HG03103 (cell line): ENCODE measurements at regions not wholly inside any gene's neighbourhood (a gene's known extent, or its start where the extent isn't known, plus 50 kb on each side); places are given as distances from the start of the nearest gene placed in this dataset.

Source experiments
- ATAC-seq: cut with Tn5 transposase; IDR thresholded peaks from one replicate; pipeline ENCODE4 v1.9.1; 2021; ENCODE audit warnings: low read depth; ENCODE audit not compliant: unreplicated experiment

GRCh38 chr18:66769375-66769774 is 165.5 kb upstream of the CDH19 start:
- no peak for ATAC-seq

DNA sequence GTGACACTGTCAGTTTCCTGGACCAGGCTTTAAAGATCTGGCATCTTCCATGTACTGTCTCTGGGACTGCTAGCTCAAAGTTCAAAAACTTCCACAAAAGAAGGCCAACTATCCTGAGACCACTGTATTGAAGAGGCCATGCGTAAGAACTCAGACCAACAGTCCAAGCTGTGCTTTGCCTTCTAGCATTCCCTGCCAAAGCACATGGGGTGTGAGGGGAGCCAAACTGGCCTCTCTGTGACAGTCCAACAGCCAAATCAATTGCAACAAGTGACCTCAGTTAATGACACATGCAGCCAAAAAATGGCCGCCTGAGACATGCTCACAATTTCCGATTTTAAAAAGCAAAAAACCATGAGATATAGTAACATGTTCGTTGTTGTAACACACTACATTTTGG is 160.3 kb upstream of the CDH19 start:
- ATAC-seq, result no peak

- ATAC-seq, result no peak
Observed at GRCh38 chr18:66761166-66761565, 157.3 kb upstream of the CDH19 start.

DNA sequence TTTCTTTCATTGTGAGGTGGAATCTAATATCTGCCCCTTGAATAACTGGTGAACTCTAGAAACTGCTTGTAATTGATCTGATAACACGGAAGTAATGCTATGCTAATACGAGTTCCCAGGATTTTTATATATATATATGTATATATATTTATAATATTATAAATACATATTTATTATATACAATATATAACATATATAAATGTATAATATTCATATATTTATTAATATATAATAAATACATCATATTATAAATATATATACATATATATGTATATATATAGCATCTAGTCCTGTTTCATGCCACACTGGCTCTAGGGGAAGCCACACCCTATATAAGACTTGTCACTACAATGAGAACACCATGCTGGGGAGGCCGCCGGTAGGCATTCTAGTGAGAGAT is 156.7 kb upstream of the CDH19 start:
- ATAC-seq, result no peak

- no peak for ATAC-seq
Observed at GRCh38 chr18:66759050-66759828, 155.3 kb upstream of the CDH19 start.

DNA sequence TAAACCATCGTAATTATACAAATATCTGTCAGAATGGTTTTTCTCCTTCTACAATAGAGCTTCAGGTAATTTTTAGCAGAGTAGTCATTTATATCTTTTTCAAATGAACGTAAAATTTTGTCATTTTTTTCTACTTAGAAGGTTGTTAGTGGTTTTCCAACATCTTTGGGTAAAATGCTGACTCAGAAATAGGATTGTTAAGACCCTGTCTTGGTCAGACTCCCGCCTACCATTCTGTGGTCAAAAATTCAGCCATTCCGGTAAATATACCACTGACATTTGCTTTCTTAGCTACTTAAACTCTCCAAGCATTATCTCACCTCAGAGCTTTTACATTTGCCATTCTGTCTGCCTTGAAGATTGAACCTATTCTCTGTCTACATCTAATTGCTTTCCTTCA is 154.1 kb upstream of the CDH19 start:
- ATAC-seq, result no peak

DNA sequence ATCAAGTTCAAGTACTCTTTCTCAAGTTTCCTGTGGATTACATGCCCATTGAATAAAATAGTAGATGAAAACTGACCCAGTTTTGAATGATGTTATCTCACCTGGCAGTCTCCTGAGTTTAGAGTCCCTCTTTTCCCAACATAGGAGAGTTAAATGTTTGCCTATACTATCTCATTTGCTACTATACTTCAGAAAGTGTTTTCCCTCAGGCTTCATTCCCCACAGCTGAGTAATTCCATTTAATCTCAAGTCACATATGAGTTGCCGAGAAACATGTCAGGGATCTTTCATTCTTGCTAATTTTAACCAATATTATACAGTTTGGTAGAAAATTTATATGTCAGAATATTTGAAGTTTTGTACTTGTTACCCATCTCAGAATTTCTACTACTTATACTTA is 150.4 kb upstream of the CDH19 start:
- ATAC-seq, result no peak

DNA sequence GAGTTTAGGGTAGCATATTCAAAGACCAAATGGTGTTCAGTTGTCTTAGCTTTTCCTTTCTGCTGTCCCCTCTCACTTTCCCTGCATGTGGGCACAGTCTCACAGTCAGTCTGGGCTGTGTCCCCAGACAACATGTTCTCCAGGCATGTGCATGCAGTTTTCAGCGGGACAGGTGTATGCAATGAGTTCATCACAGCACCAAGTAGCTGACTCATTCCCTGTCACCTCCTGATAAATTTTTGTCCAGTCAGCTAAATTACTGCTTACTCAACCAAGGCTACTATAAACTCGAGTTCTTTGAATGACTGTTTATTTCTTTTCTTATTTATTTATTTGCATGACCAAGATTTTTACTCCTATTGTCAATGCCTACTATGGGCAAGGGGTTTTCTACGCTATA is 148.8 kb upstream of the CDH19 start:
- ATAC-seq, result no peak

GRCh38 chr18:66749481-66750035 is 145.7 kb upstream of the CDH19 start:
- ATAC-seq, result no peak

GRCh38 chr18:66749030-66749429 is 145.1 kb upstream of the CDH19 start:
- ATAC-seq, result no peak

DNA sequence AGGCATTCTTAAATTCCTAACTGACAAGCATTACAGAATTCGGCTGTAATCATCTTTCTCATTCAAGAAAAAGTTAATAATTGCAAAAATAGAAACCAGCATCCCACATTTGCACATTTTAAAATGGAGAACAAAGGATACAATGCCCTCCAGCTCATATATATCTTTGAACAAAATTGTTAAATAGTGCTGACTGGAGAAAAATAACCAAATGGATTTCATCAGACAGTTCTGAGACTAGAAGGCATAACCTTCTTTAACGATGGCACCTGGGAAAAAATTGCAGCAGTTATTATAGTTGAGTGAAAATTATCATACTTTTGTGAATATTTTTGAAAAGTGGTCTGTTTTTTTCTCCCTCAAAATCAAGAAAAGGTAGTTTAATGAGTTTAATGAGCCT is 138.9 kb upstream of the CDH19 start:
- no peak for ATAC-seq

- no peak for ATAC-seq
Observed at GRCh38 chr18:66735933-66736332, 132.0 kb upstream of the CDH19 start.

DNA sequence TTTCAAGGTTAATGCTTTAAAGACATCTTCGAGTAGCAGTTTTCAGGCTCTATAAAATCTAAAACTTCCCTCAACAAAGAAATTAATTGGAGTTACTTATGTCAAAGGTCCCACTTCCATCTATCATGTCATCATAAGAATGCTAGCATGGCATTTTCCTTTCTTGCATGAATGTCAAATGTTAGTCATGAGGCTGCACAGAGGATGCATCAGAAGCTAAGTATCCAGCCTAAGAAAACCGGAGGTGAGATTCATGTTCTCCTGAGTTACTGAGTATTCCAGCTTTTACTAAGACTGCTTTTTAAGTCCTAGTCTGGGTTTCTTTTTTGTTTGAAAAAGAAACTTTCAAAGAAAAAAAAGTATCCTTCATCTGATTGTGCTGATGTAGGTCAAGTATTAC is 130.6 kb upstream of the CDH19 start:
- ATAC-seq, result no peak

DNA sequence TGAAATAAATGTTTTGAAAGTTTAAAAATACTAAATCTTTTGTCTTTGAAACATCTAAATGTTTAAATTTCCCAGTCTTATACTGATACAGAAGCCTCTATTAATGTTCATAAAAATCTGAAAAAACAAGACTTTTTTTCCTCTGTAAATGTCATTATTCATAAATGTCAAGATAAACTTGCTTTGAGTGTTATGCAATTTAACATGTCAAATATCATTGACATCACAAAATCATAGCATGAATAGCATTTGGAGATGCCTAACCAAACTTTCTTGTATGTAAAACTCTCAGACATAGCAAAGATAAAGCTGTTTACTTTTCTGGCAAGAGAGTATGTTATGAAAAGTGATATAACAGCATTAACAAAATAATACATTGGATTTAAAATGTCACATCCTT is 128.0 kb upstream of the CDH19 start:
- ATAC-seq, result no peak

DNA sequence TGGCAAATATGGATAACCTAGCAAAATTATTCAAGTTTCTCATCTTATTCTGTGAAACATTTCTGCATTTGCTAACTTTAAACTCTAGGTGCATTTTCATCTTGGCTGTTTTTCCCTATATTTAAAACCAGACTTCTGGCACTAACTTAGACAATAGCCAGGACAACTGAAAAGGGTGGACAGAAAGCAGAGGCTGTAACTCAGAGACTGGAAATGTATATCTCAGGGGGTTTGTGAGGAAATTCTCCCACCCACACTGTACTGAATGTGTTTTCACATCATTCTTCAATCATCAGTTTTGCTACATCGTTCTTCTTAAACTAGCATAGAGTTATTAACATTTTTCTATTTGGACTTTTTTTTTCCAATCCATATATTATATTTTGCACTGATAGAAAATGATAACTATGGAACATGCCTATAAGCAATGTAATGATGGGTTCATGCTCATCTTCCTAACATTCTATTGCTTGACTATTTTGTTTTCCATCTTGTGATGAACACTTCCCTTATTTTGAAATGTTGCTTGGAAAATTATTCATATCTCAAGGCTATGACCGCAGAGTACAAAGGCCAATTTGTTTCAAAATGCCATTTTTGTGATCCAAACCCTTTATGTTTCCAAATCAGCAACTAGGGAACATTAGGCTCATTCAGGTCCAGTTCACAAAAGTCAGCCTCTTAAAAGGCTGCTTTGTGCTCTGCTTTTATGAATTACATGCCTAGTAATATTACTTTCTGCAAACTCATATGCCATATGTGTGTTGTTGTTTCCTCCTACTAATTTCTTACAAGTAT is 125.8 kb upstream of the CDH19 start:
- no peak for ATAC-seq

GRCh38 chr18:66728951-66729350 is 125.1 kb upstream of the CDH19 start:
- no peak for ATAC-seq

- no peak for ATAC-seq
Observed at GRCh38 chr18:66727991-66728390, 124.1 kb upstream of the CDH19 start.

DNA sequence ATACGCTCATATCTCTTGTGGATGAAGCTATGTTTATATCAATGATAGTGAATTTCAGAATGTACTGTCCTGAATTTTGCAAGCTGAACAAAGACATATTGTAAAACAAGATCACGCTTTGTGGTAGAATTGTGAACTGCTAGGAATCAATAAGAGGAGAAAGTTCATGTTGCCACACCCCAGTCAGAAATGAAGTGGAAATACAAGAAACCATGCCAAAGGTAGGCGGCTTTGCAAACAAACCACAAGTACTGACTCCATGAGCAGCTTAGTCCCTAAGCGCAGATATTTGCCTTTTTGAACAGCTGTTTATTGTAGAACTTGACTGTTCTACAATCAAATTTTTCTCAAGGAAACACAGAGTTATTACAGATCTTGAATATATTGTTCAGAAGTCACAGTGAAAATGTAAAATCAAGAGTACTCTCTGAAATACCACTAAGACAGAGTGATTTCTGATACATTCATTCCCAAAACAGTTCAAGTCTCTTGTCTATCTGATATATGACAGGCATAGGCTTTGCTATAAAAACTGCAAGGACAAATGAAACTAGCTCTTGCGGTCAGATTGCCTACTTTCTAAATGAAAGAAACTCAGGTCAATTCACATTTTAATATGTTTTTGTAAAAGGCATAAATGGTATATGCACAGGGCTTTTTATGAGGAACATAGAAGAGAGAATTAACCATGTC is 120.9 kb upstream of the CDH19 start:
- ATAC-seq, result no peak

DNA sequence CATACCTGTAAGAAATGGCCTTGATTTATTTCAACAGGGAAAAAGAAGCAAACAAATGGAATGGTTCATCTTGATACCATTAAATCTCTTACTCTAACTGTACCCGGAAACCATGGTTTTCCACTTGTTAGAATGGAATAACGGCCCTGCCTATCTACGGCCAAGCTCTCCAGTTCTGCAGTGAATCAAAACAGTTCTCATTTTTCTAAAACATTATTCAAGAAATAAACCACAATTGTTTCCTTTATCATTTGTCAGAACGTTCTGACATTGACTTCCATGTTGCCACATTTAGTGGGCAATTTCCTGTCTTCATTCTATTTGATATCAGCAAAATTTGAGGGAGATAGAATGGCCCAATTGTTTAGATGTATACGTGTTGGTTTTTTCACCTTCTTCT is 118.8 kb upstream of the CDH19 start:
- ATAC-seq, result no peak

DNA sequence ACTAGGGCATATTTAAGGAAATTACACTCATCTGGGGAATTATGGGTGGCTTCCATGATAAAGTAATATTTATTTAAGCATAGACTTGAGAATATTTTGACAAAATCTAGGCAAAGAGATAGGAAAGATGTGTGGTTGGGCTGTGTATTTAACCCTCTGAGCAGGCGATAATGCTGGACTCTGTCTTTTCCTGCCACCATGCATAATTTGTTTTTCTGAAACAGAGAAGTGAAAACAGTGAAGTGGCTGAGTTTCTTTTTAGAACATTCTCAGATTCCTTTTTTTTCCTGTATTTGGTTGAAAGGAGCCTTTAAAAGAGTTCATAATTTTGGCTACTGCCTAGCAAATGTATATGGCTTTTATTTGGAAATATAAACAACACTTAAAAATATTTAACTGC is 104.8 kb upstream of the CDH19 start:
- no peak for ATAC-seq

DNA sequence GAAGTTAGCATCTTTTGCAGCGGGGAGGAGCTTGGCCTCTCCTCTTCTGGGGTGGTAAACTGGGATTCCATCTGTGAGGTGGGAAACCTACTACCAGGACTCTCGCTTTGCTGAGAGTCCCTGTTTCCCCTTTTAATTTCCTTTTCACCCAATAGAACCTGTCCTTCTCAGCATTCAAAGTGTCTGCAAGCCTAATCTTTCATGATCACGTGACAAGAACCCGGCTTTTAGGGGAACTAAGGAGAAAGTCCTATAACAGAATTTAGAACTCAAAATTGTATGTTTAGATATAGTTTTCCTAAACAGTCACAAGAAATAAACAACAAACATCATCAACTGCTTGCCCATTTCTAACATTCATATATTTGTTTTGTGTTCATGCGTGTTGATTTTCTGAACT is 103.6 kb upstream of the CDH19 start:
- no peak for ATAC-seq
